ENCODE measurements at regions not wholly inside any gene's neighbourhood (a gene's known extent, or its start where the extent isn't known, plus 50 kb on each side); places are given as distances from the start of the nearest gene placed in this dataset.

- FAIRE-seq: no peak
- H2BK20ac ChIP-seq (ENCODE audit: low read length): no peak overlapping the region
- no peak overlapping the region for H2BK5ac ChIP-seq (ENCODE audit: low read depth, low read length)
- no peak overlapping the region for H2BK15ac ChIP-seq (ENCODE audit: low read length)
- no peak overlapping the region for H3K18ac ChIP-seq (ENCODE audit: extremely low read depth, low read length)
- ChIA-PET CTCF (ENCODE audit: partially characterized antibody) (interaction anchor here (0.6 kb wide), 1 partner anchor 21 kb away, joined by 3 read pairs; no protein-coding TSS in a partner anchor), POLR2A (ENCODE audit: partially characterized antibody) (no interaction called here)
- no peak overlapping the region for H3K23ac ChIP-seq (ENCODE audit: insufficient read length)
- no peak overlapping the region for H2BK12ac ChIP-seq (ENCODE audit: low read depth, low read length)
- no peaks in the 10 kb centered on the region for H4K20me1 ChIP-seq (replicated peaks in 1 of 2; ENCODE audit: control insufficient read depth in 1 of 2, insufficient read depth in 2 of 2, low read length in 2 of 2)
- no peak for TF ChIP-seq CHD1 (IDR thresholded peaks at IDR 0.05; ENCODE audit: low read depth, low read length)
- no peaks in the 10 kb centered on the region for H3K36me3 ChIP-seq (ENCODE audit: control insufficient read depth in 2 of 4, insufficient read depth in 4 of 4, low read length in 3 of 4)
- peaks cover 0 to 8% (median 4%) of the 10 kb centered on the region in 4 experiments; a peak in 4 of 7 replicates for H3K4me1 ChIP-seq (replicated peaks in 1 of 4; ENCODE audit: control insufficient read depth in 3 of 4, insufficient read depth in 4 of 4, low read length in 3 of 4)
- H4K8ac ChIP-seq (ENCODE audit: extremely low read depth, insufficient read depth, low read length): no peak overlapping the region
- no peak overlapping the region for H3K9ac ChIP-seq (replicated peaks in 1 of 4; ENCODE audit: extremely low read depth in 1 of 4, low read depth in 3 of 4, low read length in 3 of 4)
- WGBS, 2 experiments (ENCODE audit: extremely low coverage in 1 of 2, insufficient coverage in 1 of 2, insufficient read length in 1 of 2, insufficient replicate concordance in 2 of 2, low coverage in 1 of 2, low lambda C conversion rate in 2 of 2, missing lambda C conversion rate in 1 of 2): 88% methylated on average over 3 of the region's 3 CpGs; no CpG with 5 or more reads in 1 of the 2 experiments
- H2BK120ac ChIP-seq (replicated peaks; ENCODE audit: low read depth, low read length): no peak overlapping the region
- no peak overlapping the region for H3K4me3 ChIP-seq (ENCODE audit: extremely low read depth in 1 of 4, insufficient read depth in 2 of 4, low read depth in 3 of 4, low read length in 4 of 4)
- H2AFZ ChIP-seq (ENCODE audit: low read length): no peak overlapping the region
- H3K56ac ChIP-seq (replicated peaks; ENCODE audit: insufficient read length, low read depth, low read length): no peak overlapping the region
- no peak overlapping the region for H3K4ac ChIP-seq (replicated peaks; ENCODE audit: insufficient read length, low read depth, low read length)
- H3K14ac ChIP-seq (ENCODE audit: insufficient read length): no peak overlapping the region
- no peak overlapping the region for H2AK5ac ChIP-seq (ENCODE audit: low read depth, low read length)
- H3K79me1 ChIP-seq (ENCODE audit: low read depth, low read length): no peaks in the 10 kb centered on the region
- H4K91ac ChIP-seq (replicated peaks; ENCODE audit: insufficient read length, low read length): no peak overlapping the region
- no peaks in the 10 kb centered on the region for H3K23me2 ChIP-seq (ENCODE audit: low read depth, low read length)
- no peaks in the 10 kb centered on the region for H3K27me3 ChIP-seq (replicated peaks in 1 of 4; ENCODE audit: control insufficient read depth in 3 of 4, extremely low read depth in 1 of 4, insufficient read depth in 3 of 4, low read length in 3 of 4)
- no peak for DNase-seq (ENCODE audit: low read depth in 1 of 2, low spot score in 2 of 2)
- H3K79me2 ChIP-seq (ENCODE audit: control insufficient read depth in 1 of 2, insufficient read depth in 2 of 2, low read length in 2 of 2): no peaks in the 10 kb centered on the region
- no peak overlapping the region for H4K5ac ChIP-seq (ENCODE audit: insufficient read length, low read depth, low read length)
- H3K9me3 ChIP-seq (ENCODE audit: insufficient read depth in 2 of 2, low read depth in 1 of 2, low read length in 1 of 2): no peaks in the 10 kb centered on the region
- H3K4me2 ChIP-seq (ENCODE audit: insufficient read depth in 1 of 2, low read depth in 2 of 2, low read length in 2 of 2): no peak overlapping the region
- H3K27ac ChIP-seq (ENCODE audit: low read depth, low read length): no peak overlapping the region
Measured at GRCh38 chr1:60899464-60899863, 182.9 kb upstream of the NFIA start.
